HEK293 (cell line): ENCODE measurements at regions not wholly inside any gene's neighbourhood (a gene's known extent, or its start where the extent isn't known, plus 50 kb on each side); places are given as distances from the start of the nearest gene placed in this dataset.

Experiments used
- CTCF ChIA-PET: fragments of 350-600 bp; formaldehyde crosslinking; extraction: SDS; loops from one replicate; lab custom pipeline; 2021; ENCODE audit warnings: antibody characterized with exemption; lab: Yijun Ruan, JAX
- POLR2A ChIA-PET: fragments of 300-600 bp; formaldehyde crosslinking; extraction: SDS; loops from one replicate; lab custom pipeline; 2020; ENCODE audit warnings: antibody characterized with exemption, inconsistent platforms; lab: Yijun Ruan, JAX
- H3K27ac ChIP-seq: fragments of 200-500 bp; sonication (Bioruptor generic); 2 replicates; pipeline ENCODE4 v1.5.1; 2014; ENCODE audit warnings: low read depth, low read length, control low read depth, inconsistent platforms; ENCODE audit errors: extremely low read depth
- H3K36me3 ChIP-seq, 2 experiments: fragments of 200-500 bp in 1 of 2; sonication (Bioruptor generic) in 1 of 2; 1 replicate in 1 of 2; 2 replicates in 1 of 2; pipeline ENCODE4 v1.5.1; 2014 to 2017; ENCODE audit warnings: inconsistent platforms in 2 of 2, low read length in 2 of 2; ENCODE audit not compliant: control insufficient read depth in 2 of 2, insufficient read depth in 1 of 2
- H3K4me1 ChIP-seq: fragments of 200-500 bp; sonication (Bioruptor generic); 2 replicates; pipeline ENCODE4 v1.5.1; 2014; ENCODE audit warnings: mild to moderate bottlenecking, low read length, inconsistent platforms; ENCODE audit not compliant: control insufficient read depth, insufficient read depth
- H3K4me3 ChIP-seq: 2 replicates; pipeline ENCODE4 v1.5.1; 2011; ENCODE audit warnings: low read depth, mild to moderate bottlenecking, control low read depth, low read length, moderate library complexity
- H3K9me3 ChIP-seq: fragments of 200-500 bp; sonication (Bioruptor generic); 2 replicates; pipeline ENCODE4 v1.5.1; 2014; ENCODE audit warnings: low read depth, low read length, inconsistent platforms; ENCODE audit not compliant: control insufficient read depth, insufficient read depth
- SETDB1 ChIP-seq: IDR thresholded peaks from one replicate; pipeline ENCODE4 v1.6.1; 2017; ENCODE audit warnings: mild to moderate bottlenecking, low read length, moderate library complexity, mixed read lengths; ENCODE audit not compliant: insufficient read length
- ZBTB20 ChIP-seq: fragments of 450-650 bp; formaldehyde crosslinking; IDR thresholded peaks from 2 replicates; pipeline ENCODE4 v1.5.1; 2016; ENCODE audit warnings: missing biosample characterization, missing genetic modification characterization
- ZNF146 ChIP-seq: fragments of 450-650 bp; formaldehyde crosslinking; IDR thresholded peaks from 2 replicates; pipeline ENCODE4 v1.5.1; 2016; ENCODE audit warnings: missing biosample characterization, missing genetic modification characterization
- ZNF157 ChIP-seq: fragments of 450-650 bp; formaldehyde crosslinking; IDR thresholded peaks from 2 replicates; pipeline ENCODE4 v1.5.1; 2016; ENCODE audit warnings: missing biosample characterization, missing genetic modification characterization
- ZNF16 ChIP-seq: fragments of 450-650 bp; formaldehyde crosslinking; IDR thresholded peaks from 2 replicates; pipeline ENCODE4 v1.5.1; 2016; ENCODE audit warnings: low read depth, missing biosample characterization, missing genetic modification characterization
- ZNF202 ChIP-seq: fragments of 450-650 bp; formaldehyde crosslinking; IDR thresholded peaks from 2 replicates; pipeline ENCODE4 v1.5.1; 2016; ENCODE audit warnings: missing biosample characterization, missing genetic modification characterization, borderline replicate concordance
- ZNF211 ChIP-seq: fragments of 450-650 bp; formaldehyde crosslinking; IDR thresholded peaks from 2 replicates; pipeline ENCODE4 v1.5.1; 2016; ENCODE audit warnings: low read depth, missing biosample characterization, missing genetic modification characterization
- ZNF23 ChIP-seq: fragments of 450-650 bp; formaldehyde crosslinking; IDR thresholded peaks from 2 replicates; pipeline ENCODE4 v1.5.1; 2016; ENCODE audit warnings: missing biosample characterization, missing genetic modification characterization, borderline replicate concordance
- ZNF404 ChIP-seq: fragments of 450-650 bp; formaldehyde crosslinking; IDR thresholded peaks from 2 replicates; pipeline ENCODE4 v1.5.1; 2017; ENCODE audit warnings: missing biosample characterization, missing genetic modification characterization
- ZNF555 ChIP-seq: fragments of 450-650 bp; formaldehyde crosslinking; conservative IDR thresholded peaks from 2 replicates; pipeline ENCODE4 v1.5.1; 2017; ENCODE audit warnings: missing biosample characterization, mild to moderate bottlenecking, missing genetic modification characterization, inconsistent platforms
- ZNF561 ChIP-seq: fragments of 450-650 bp; IDR thresholded peaks from 2 replicates; pipeline ENCODE4 v1.5.1; 2018; ENCODE audit warnings: missing biosample characterization, missing genetic modification characterization, borderline replicate concordance
- ZNF571 ChIP-seq: fragments of 450-650 bp; formaldehyde crosslinking; IDR thresholded peaks from 2 replicates; pipeline ENCODE4 v1.5.0; 2017; ENCODE audit warnings: missing biosample characterization, missing genetic modification characterization
- ZNF600 ChIP-seq: fragments of 450-650 bp; formaldehyde crosslinking; IDR thresholded peaks from 2 replicates; pipeline ENCODE4 v1.5.1; 2016; ENCODE audit warnings: missing biosample characterization, missing genetic modification characterization
- ZNF664 ChIP-seq: fragments of 450-650 bp; formaldehyde crosslinking; IDR thresholded peaks from 2 replicates; pipeline ENCODE4 v1.5.1; 2016; ENCODE audit warnings: missing biosample characterization, missing genetic modification characterization
- ZNF785 ChIP-seq: fragments of 450-650 bp; formaldehyde crosslinking; IDR thresholded peaks from 2 replicates; pipeline ENCODE4 v1.5.1; 2016; ENCODE audit warnings: missing biosample characterization, missing genetic modification characterization
- ZXDB ChIP-seq: fragments of 450-650 bp; formaldehyde crosslinking; IDR thresholded peaks from 2 replicates; pipeline ENCODE4 v1.5.1; 2016; ENCODE audit warnings: missing biosample characterization, missing genetic modification characterization
- TF ChIP-seq, protein P1 (sequence below): fragments of 450-650 bp; formaldehyde crosslinking; IDR thresholded peaks from 2 replicates; pipeline ENCODE4 v1.5.1; 2017; ENCODE audit warnings: missing biosample characterization, missing genetic modification characterization
- TF ChIP-seq, protein P2 (sequence below): fragments of 450-650 bp; formaldehyde crosslinking; IDR thresholded peaks from 2 replicates; pipeline ENCODE4 v1.5.1; 2016; ENCODE audit warnings: missing biosample characterization, missing genetic modification characterization
- TF ChIP-seq, protein P3 (sequence below): fragments of 450-650 bp; formaldehyde crosslinking; optimal IDR thresholded peaks from 2 replicates; pipeline ENCODE3; 2016; ENCODE audit warnings: missing biosample characterization, mild to moderate bottlenecking, missing genetic modification characterization
- TF ChIP-seq, protein P4 (sequence below): fragments of 450-650 bp; formaldehyde crosslinking; IDR thresholded peaks from 2 replicates; pipeline ENCODE4 v1.5.1; 2016; ENCODE audit warnings: missing biosample characterization, missing genetic modification characterization
- TF ChIP-seq, protein P5 (sequence below): sonication (generic); formaldehyde crosslinking; IDR thresholded peaks from 2 replicates; pipeline ENCODE4 v1.8.1; 2022; ENCODE audit warnings: mild to moderate bottlenecking, moderate library complexity, missing genetic modification reagents

DNA sequence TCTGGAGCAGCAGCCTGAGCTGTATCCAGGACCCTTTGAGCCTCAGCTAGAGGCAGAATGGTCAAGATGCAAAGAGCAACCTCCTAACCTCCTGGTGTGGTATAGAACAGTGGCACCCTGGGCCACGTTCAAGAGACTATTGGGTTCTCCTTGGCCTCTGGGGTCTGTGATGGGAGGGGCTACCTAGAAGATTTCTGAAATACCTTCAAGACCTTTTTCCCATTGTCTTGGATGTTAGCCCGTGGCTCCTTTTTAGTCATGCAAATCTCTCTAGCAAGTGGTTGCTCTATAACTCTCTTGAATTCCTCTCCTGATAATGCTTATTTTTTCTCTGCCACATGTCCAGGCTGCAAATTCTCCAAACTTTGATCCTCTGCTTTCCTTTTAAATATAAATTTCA, 106.3 kb upstream of the SULT1C3 start:
- Histone ChIP-seq H3K4me3 (no peak overlapping the region), H3K36me3 (no peaks in the 10 kb centered on the region), H3K9me3 (no peaks in the 10 kb centered on the region), H3K4me1 (no peaks in the 10 kb centered on the region; the same call in 1 of the 2 replicates), H3K27ac (no peak overlapping the region)
- ChIA-PET CTCF (no interaction called here), POLR2A (no interaction called here)
- TF ChIP-seq, protein P1, sequence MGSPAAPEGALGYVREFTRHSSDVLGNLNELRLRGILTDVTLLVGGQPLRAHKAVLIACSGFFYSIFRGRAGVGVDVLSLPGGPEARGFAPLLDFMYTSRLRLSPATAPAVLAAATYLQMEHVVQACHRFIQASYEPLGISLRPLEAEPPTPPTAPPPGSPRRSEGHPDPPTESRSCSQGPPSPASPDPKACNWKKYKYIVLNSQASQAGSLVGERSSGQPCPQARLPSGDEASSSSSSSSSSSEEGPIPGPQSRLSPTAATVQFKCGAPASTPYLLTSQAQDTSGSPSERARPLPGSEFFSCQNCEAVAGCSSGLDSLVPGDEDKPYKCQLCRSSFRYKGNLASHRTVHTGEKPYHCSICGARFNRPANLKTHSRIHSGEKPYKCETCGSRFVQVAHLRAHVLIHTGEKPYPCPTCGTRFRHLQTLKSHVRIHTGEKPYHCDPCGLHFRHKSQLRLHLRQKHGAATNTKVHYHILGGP (tag by site-specific recombination), result no peak
- TF ChIP-seq SETDB1, result no peak
- TF ChIP-seq ZNF555 (tag by site-specific recombination), result no peak
- TF ChIP-seq ZNF404 (tag by site-specific recombination), result no peak
- no peak for TF ChIP-seq ZNF23 (tag by site-specific recombination)
- no peak for TF ChIP-seq ZNF785 (tag by site-specific recombination)
- TF ChIP-seq ZNF571 (tag by site-specific recombination), result no peak
- no peak for TF ChIP-seq ZNF211 (tag by site-specific recombination)

DNA sequence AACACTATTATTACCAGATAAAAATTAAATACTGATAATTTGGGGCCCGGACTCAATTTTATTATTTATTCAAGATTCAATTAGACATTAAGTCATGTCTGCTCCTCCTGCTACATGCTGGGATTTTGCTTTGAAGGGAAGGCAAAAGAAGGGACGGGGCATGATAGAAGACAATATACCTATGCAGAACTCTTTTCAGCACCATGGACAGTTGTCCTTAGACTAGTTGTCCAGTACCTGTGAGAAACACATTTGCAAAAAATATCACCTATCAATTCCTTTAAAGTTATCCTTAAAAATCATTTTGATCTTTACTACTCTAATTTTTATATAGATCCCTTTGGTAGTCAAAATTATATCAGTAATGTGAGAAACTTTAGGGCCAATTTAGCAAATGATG, 100.2 kb upstream of the SULT1C3 start:
- H3K36me3 ChIP-seq, result no peaks in the 10 kb centered on the region
- POLR2A ChIA-PET, result no interaction called here
- H3K9me3 ChIP-seq, result no peaks in the 10 kb centered on the region
- H3K4me3 ChIP-seq, result no peak overlapping the region
- TF ChIP-seq, protein P2, sequence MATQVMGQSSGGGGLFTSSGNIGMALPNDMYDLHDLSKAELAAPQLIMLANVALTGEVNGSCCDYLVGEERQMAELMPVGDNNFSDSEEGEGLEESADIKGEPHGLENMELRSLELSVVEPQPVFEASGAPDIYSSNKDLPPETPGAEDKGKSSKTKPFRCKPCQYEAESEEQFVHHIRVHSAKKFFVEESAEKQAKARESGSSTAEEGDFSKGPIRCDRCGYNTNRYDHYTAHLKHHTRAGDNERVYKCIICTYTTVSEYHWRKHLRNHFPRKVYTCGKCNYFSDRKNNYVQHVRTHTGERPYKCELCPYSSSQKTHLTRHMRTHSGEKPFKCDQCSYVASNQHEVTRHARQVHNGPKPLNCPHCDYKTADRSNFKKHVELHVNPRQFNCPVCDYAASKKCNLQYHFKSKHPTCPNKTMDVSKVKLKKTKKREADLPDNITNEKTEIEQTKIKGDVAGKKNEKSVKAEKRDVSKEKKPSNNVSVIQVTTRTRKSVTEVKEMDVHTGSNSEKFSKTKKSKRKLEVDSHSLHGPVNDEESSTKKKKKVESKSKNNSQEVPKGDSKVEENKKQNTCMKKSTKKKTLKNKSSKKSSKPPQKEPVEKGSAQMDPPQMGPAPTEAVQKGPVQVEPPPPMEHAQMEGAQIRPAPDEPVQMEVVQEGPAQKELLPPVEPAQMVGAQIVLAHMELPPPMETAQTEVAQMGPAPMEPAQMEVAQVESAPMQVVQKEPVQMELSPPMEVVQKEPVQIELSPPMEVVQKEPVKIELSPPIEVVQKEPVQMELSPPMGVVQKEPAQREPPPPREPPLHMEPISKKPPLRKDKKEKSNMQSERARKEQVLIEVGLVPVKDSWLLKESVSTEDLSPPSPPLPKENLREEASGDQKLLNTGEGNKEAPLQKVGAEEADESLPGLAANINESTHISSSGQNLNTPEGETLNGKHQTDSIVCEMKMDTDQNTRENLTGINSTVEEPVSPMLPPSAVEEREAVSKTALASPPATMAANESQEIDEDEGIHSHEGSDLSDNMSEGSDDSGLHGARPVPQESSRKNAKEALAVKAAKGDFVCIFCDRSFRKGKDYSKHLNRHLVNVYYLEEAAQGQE (tag by site-specific recombination), result peak; percentile 86
- no peak for TF ChIP-seq ZNF16 (tag by site-specific recombination)
- TF ChIP-seq ZBTB20 (tag by site-specific recombination), result no peak
- no peaks in the 10 kb centered on the region for H3K4me1 ChIP-seq
- no peak overlapping the region for H3K27ac ChIP-seq
- CTCF ChIA-PET, result no interaction called here

DNA sequence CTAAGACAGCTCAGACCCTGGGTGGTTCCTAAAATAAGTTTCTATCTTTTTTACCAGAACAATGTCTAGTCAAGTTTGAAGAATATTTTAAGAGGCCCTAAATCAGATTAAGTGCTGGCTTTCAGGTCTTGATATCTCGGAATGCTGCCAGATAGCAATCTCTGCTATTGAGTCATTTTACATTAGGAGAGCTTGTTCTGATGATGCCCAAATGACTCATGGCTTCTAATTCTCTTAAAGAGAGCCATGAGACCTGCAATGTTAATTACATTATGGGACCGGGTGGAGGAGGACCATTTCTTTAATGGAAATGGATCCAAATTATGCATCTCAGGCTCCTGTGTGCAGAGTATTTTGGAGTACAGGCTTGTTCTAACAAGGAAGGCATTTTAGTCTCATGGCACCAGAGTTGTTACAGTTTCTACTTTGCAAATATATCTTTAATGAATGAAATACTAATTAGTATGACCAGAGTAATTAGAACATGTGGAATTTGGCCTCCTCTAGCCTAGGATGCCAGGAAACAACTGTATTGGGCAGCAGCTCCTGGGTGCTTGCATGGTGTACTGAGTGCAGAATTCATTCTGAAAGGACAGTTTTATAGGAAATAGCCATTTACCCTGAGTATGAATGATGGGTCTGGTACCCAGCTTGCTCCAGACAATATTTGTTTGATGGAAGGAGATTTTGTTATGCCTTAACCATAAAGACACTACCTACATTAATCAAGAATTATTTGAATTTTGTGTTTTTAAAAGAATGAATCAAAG, 94.0 kb upstream of the SULT1C3 start:
- no peaks in the 10 kb centered on the region for H3K9me3 ChIP-seq
- TF ChIP-seq ZNF404 (tag by site-specific recombination) (no peak), ZNF561 (tag by site-specific recombination) (no peak), ZNF664 (tag by site-specific recombination) (no peak), ZNF202 (tag by site-specific recombination) (no peak), ZXDB (tag by site-specific recombination) (no peak), ZNF600 (tag by site-specific recombination) (no peak), ZNF157 (tag by site-specific recombination) (no peak), ZNF146 (tag by site-specific recombination) (no peak)
- TF ChIP-seq, protein P3, sequence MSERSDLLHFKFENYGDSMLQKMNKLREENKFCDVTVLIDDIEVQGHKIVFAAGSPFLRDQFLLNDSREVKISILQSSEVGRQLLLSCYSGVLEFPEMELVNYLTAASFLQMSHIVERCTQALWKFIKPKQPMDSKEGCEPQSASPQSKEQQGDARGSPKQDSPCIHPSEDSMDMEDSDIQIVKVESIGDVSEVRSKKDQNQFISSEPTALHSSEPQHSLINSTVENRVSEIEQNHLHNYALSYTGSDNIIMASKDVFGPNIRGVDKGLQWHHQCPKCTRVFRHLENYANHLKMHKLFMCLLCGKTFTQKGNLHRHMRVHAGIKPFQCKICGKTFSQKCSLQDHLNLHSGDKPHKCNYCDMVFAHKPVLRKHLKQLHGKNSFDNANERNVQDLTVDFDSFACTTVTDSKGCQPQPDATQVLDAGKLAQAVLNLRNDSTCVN (tag by site-specific recombination), result no peak
- TF ChIP-seq, protein P4, sequence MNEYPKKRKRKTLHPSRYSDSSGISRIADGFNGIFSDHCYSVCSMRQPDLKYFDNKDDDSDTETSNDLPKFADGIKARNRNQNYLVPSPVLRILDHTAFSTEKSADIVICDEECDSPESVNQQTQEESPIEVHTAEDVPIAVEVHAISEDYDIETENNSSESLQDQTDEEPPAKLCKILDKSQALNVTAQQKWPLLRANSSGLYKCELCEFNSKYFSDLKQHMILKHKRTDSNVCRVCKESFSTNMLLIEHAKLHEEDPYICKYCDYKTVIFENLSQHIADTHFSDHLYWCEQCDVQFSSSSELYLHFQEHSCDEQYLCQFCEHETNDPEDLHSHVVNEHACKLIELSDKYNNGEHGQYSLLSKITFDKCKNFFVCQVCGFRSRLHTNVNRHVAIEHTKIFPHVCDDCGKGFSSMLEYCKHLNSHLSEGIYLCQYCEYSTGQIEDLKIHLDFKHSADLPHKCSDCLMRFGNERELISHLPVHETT (tag by site-specific recombination), result no peak
- TF ChIP-seq, protein P5, sequence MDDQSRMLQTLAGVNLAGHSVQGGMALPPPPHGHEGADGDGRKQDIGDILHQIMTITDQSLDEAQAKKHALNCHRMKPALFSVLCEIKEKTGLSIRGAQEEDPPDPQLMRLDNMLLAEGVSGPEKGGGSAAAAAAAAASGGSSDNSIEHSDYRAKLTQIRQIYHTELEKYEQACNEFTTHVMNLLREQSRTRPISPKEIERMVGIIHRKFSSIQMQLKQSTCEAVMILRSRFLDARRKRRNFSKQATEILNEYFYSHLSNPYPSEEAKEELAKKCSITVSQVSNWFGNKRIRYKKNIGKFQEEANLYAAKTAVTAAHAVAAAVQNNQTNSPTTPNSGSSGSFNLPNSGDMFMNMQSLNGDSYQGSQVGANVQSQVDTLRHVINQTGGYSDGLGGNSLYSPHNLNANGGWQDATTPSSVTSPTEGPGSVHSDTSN (CRISPR knock-in tag), result no peak
- H3K4me1 ChIP-seq, result no peaks in the 10 kb centered on the region
- H3K4me3 ChIP-seq, result no peak overlapping the region
- no peaks in the 10 kb centered on the region for H3K36me3 ChIP-seq
- no peak overlapping the region for H3K27ac ChIP-seq
- CTCF ChIA-PET, result interaction anchor here (1.1 kb wide), 1 partner anchor 25 kb away, joined by 3 read pairs; no protein-coding TSS in a partner anchor
- POLR2A ChIA-PET, result no interaction called here
